GM21447 (cell line): ENCODE measurements at regions not wholly inside any gene's neighbourhood (a gene's known extent, or its start where the extent isn't known, plus 50 kb on each side); places are given as distances from the start of the nearest gene placed in this dataset.

ENCODE experiments used
- ATAC-seq: cut with Tn5 transposase; IDR thresholded peaks from one replicate; pipeline ENCODE4 v1.9.1; 2021; ENCODE audit not compliant: unreplicated experiment

DNA sequence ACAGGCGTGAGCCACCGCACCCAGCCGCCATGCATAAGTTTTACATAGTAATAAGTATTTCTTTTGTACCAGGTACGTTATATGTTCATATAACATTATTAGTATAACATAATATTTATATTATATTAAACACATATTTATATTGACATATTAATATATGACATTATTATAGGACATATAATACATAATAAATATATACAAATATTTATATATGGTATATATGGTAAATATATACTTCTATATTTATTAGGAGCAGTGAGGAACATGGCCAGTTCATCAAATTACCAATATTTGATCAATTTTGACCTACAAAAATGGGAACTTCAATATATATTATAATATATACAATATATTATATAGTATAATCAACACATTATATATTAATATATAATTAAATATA is 245.9 kb upstream of the FGGY start:
- no peak for ATAC-seq

DNA sequence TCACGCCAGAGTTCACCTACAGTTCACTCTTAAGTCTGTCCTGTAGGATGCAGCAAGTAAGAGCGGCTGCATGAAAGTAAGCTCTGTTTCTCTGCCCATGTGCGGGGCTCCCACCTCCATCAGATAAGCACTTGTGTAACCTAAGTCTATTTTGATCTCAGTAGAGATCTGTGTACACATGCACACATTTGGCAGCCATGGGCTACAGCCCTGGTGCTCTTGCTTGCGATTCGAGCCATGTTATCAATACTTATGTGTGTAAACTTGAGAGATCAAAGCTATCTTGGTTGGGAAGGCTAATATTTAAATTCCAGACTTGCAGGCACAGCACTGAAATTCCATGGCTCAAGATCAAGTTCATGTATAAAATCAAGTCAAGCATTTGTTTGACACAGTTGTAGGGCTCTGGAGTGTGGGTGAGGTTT is 244.7 kb upstream of the FGGY start:
- ATAC-seq, result no peak

DNA sequence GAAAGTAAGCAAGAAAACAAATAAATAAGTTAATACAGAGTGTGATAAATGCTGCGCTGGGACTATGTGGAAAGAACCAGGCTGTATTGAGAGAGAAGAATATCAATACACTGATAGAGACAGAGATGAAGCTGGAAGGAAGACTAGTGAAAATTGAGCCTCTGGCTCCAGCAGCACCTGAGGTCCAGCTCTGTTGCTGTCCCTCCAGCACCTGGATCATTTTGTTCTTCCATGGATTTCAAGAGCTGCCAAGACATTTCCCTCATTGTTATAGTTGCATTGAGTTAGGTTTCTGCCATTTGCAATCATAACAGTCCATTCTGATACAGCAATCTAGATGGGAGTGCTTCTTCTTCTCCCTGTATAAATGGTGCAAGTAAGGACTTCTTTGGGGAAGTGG is 242.7 kb upstream of the FGGY start:
- ATAC-seq, result no peak

DNA sequence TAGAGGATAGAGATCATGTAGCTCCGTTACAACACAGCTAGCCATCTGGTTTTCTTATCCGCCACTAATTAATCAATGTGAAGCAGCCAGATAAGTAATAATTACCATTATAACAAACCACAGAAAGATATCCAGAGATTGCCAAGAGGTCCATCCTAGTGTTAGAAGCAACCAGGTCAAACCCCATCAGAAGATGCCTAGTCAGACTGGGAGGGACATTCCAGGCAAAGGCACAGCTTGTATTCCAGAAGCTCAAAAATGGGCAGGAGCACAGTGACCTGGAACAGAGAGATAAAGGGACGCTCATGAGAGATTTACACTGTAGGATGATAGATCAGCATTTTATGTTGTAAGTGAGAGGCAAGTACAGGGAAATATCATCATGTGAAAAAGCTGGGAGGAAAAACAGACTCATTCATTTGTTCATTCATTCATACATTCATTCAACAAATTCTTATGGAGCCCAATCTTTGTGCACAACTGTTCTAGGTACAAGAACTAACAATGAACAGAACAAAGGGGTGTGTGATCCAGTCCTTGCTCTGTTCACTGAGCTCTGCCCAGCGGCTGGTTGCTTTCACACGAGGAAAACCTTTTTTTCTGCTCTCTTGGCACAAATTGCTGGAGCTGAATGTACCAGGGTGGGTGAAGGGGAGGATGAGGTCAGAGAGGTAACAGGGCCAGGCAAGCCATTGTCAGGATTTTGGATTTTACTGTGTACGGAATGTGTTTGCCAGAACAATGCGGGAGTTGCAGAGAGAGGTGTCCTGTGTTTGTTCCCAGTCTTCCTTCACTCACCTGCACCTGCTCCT is 240.8 kb upstream of the FGGY start:
- ATAC-seq, result no peak

DNA sequence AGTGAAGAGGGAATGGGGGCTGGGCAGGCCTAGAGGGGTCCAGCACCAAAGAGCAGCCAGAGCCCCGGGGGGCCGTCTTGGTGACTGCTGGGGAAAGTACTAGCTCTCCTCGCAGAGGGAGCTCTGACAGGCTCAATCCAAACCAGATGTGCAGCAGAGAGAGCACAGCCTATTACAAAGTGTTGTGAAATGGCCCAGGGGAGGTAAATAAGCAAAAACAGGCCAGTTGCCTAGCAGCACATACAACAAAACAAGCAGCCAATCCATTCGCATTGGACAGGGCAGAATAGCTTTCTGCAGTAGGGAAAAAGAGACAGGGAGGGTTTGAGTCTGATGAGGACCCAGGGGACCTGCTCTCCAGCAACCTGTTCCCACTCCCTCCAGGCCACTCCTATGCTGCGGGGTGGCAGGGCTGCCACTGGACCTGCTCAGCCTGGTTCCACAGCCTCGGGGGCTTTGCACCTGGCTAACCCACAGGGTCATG is 239.6 kb upstream of the FGGY start:
- no peak for ATAC-seq

DNA sequence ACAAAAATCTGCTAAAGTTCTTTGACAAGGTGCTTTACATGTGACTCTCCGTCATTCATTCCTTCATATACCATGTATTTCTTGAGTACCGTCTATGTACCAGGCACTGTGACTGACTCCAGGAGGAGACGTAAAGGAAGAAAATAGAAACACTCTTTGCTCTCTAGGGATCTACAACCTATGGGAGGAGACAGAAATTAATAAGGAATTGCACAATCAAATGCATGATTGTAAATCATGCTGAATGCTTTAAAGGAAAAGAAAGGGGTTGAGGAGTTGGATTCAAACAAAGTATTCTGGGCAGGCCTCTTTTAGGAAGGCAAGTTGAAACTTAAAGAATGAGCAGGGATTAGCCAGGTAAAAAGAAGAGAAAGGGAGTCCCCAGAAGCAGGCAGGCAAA is 239.1 kb upstream of the FGGY start:
- no peak for ATAC-seq

DNA sequence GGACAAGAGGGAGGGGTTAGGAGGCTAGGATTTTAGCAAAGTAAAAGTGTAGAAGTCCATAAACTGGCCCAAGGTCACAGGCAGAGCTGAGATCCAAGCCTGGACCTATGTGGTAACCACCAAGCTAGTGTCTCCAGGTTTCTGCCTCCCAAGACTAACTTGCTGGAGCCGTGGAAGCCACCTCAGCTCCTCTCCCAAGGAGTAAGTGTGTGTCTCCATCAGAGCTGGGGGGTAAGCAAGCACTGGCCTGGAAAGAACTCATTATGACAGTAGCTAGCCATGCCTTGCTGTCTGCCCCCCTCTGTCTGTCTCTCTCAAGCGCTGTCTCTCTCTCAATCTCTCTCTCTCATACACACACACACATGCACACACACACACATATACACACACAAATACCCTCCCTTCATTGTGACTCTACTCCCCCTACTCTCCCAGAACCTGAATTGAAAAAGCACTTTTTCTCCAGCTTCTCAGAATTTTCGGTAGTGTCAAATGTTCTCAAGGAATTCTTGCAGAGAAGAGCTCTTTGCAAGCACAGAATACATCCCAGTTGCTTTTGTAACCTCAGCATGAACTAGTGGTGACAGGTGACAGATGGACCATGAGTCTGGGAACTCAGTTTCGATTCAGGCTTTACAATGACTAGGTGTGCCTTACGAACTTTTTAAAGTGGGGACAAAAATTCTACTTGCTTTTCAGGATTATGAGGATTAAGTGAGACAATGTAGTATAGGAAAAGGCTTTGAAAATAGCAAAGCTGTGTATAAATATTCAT is 238.0 kb upstream of the FGGY start:
- no peak for ATAC-seq

DNA sequence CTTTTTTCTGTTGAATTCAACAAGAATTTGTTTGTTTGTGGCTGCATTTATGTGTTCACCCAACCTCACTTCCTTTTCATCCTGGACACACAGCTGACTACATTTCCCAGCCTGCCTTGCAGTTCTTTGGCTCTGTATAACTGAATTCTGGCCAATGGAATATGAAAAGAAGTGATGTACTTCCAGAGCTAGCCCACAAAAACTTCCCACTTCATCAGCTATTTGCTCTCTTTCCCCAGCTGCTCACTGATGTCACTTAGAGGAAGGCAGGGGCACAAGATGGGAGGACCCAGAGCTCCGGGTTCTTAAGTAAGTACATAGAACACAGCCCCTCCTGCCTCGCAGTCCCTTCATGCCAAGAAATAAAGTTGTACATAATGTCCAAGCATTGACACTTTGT is 235.0 kb upstream of the FGGY start:
- no peak for ATAC-seq

DNA sequence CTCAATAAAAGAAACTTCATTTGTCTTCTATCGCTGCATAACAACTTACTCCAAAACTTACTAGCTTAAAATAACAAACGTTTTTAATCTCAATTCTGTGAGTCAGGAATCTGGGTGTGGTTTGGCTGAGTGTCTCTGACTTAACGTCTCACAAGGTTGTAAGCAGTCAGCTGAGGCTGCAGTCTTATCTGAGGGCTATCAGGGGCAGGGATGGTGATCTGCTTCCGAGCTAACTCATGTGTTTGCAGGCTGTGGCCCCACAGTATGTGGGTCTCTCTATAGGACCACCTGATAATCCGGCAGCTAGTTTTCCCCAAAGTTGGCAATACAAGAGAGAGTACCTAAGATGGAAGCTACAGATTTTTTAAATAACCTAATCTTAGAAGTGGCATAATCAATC is 234.2 kb upstream of the FGGY start:
- ATAC-seq, result no peak

DNA sequence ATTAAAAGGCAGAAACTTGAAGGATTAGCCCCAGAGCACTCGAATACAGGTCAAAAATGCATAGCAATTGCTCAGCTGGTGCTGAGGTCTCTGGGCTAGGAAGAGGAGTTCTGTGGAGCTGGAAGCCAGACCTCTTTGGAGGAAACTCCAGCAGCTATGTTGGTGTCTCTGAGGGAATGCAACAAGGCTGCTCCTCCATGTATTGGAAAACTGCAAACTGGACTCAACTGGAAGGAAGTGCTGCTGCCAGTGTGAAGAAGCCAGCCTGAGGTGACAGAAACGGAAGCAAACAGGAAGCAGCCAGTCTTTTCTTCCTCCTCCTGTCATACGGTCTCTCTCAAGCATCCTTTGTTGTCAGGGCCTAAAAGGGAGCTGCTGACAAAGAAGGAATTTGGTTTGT is 233.4 kb upstream of the FGGY start:
- ATAC-seq, result no peak

DNA sequence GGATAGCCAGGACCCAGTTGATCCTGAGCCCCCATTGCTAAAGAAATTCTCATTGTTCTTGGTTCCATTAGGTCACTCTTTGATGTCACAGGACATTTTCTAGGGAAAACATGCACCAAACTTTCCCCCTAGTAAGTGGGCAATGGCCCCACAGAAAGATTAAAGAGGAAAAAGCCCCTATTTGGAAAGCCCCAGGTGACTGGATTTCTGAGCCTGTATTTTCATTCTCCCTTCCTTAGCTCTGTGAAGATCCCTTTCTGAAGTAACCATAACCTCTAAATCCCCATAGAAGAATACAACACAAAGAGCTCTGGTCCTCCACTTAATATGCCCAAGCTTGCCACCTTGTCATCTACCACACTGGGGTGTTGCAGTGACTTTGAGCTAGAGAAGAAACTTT is 232.3 kb upstream of the FGGY start:
- no peak for ATAC-seq

DNA sequence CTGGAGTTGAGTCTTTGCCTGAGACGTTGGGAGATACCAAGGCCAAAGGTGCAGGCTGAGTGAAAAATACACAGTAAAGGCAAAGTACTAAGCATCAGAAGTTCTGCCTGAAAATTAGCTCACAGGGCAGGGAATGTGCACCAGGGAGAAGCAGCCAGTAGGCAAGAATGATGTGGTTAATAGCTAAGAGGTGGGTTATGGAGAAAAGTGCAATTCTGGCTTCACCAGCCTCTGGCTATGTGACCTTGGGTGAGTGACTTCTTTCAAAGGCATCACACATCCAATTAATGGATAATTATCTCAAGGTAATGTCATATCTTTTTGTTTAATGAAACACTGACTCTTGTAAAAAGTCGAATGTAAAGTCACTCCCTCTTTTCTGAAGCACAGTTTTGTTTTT is 230.7 kb upstream of the FGGY start:
- ATAC-seq, result no peak

DNA sequence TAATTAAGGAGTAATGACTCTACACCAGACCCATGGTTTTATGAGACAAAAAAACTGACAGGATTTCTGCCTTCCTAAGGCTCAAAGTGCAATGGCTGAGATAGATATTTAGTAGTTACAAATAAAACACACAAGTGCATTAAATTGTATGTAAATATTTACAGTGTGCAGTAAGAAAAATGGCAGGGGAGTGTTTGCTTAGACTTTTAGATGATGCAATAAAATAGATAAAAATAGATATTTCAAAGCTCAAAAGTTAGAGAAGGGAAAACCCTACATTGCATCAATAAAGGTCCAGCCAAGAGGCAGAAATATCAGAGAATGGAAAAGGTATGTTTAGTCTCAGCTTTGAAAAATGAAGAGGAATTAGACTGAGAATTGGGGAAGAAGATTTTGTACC is 226.3 kb upstream of the FGGY start:
- ATAC-seq, result no peak

DNA sequence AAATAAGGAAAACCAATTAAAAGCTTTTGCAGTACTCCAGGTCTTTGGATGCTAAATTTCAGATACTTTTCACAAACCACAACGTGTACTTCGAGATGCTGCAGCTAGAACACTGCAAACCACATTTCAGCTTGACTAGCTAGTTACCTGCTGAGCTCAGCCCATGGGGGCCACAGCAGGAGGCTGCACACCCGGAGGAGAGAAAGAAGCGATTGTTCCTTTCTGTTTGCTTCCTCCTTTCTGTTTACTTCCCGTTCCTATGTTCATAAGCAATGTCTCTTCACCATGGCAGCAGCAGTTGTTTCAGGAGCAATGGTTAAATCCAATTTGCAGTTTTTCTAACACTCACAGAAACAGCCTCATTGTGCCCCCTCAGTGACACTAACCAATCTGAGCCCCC is 225.6 kb upstream of the FGGY start:
- ATAC-seq, result no peak

DNA sequence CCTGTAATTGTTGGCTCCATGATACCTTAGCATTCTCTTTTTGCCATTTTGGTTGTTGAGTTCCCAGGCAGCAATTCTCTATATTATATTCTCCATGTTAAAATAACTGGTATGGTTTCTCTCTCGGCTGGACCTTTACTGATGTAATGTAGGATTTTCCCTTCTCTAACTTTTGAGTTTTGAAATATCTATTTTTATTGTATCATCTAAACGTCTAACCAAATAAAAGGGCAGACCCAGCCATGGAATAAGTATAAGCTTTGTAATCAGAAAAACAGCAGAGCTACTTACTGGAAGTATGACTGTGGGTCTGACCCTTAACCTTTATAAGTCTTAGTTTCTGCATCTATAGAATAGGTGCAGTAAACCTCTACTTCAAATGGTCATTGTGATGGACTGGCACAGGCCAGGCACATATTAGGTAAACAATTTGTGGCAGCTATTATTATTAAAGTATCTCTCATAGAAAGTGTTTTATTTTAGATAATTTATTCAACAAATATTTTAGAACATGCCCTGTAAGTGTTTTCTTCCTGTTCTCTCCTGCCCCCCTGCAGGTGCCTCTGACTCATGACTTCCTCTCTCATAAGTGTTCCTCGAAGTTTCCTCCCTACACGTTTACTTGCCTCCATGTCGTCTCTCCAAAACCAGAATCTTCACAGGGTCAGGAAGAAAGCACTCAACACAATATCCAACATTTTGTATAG is 224.9 kb upstream of the FGGY start:
- peak; percentile 47 for ATAC-seq

DNA sequence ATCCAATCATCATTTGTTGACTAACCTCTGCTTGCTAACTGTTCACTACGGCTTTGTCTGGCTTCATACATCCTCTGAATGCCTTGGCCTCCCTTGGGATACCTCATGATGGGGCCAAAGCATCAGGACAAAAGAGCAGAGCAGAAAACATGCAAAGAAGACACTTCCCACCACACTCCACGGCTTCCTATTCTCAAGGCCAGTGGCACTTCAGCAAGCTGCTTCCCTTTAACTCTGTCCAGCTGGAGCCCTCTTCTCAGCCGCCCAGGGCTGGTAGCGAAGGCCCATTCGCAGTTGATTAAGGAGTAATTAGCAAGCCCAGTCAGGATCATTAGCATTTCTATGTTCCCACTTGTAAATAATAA is 224.3 kb upstream of the FGGY start:
- ATAC-seq, result peak; percentile 13

DNA sequence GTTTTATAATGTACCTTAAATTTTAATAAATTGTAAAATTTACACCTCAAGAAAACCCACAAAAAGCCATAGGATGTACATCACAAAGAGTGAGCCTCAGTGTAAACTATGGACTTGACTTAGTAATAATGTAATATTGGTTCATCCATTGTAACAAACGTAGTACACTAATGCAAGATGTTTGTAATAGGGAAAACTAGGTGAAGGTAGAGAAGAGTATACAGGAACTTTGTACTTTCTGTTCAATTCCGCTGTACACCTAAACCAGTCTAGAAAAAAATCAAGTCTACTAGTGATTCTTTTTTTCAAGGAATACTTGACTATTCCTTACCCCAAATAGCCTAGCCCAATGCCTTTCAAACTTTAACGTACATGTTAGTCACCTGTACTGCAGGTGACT is 222.3 kb upstream of the FGGY start:
- no peak for ATAC-seq

DNA sequence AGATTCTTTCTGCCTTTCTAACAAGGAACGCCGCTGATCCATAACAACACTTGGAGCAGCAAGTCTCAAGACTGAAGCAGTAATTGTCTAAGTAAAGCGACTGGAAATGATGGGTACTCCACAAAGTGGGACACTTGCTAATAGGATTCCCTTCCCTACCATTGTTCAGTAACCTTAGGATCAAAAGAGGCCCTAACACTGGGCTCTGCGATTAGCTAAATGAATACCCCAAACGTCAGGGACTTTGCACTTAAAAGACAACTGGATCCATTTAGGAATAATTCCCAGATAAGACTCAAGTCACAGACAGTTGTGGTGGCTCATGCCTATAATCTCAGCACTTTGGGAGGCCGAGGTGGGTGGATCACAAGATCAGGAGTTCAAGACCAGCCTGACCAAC is 221.9 kb upstream of the FGGY start:
- ATAC-seq, result no peak

DNA sequence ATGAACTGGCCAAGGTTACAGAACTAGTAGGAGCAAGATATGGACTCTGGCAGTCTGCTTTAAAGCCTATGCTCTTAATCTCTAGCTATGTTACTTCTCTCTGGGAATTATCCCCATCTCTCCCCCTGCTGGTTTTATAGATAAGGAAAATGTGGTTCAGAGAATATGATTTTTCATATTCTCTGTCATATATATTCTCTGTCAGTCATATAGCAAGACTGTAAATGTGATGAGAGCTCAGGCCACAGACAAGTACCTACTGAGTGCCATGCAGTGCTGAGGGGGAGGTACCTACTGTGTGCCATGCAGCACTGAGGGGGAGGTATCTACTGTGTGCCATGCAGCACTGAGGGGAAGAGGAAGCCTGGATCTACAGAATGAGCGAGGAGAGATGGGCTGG is 220.3 kb upstream of the FGGY start:
- no peak for ATAC-seq

DNA sequence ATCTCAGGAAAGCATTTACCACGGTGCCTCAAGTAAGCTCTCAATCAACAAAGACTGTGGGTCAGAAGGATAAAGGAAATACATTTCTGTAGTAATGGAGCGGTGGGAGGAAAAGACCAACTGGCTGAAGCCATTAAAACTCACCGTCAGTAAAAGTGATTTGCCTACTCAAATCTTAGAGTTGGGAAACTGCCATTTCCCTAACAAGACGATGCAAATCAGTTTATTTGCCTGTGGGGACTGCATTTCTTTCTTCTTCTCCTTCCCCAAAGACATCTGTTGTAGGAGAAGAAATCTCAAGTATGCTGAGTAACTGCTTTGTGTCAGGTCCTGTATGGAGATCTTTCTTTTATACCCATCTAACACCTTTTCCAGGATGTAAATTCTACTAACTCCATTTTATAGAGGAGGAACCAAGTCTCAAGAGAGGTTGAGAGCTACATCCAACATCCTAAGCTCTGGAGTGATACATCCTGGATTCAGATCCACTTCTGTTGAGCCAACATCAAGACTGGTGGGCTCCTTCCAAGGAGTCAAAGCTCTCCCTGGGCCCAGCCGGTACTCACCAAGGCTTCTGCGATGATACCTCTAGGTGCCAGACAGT is 219.3 kb upstream of the FGGY start:
- ATAC-seq, result no peak

DNA sequence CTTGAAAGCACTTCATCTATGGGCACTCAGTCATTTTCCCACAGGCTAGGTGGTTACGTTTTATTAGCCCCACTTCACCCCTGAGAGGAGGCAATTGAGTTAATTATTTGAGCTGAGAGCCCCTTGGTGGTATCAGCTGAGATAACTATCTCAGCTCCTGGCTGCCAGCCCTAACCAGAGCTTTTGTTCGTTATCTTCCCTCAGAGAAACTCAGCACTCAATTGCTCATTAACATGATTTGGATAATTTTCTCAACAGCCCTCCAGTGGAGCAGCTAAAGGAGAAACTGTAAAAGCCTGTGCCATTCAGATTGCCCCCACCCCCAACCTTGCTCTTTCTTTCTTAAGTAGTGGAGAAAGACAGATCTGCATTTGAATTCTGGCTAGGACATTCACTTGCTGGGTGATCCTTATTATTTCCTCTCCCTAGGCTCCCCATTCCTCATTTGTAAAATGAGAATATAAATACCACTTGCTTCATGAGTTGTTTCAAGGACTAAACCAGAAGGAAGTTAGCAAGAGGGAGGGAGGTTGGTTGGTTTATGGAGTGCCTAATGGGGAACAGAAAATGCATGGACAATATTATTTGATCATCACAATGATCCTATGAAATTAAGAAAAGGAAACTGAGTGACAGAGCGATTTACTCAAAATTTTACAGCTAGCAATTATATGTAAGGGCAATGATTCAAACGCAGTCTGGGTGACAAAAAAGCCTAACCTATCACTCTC is 218.7 kb upstream of the FGGY start:
- ATAC-seq, result no peak
